Liver (tissue), 3 donors: ENCODE measurements at regions not wholly inside any gene's neighbourhood (a gene's known extent, or its start where the extent isn't known, plus 50 kb on each side); places are given as distances from the start of the nearest gene placed in this dataset.

ENCODE experiments used
- EGR1 ChIP-seq, 2 donors: IDR thresholded peaks; 2 replicates each; pipeline ENCODE4 v1.6.1; 2016 to 2018; ENCODE audit warnings: antibody characterized with exemption in 2 of 2, low read depth in 2 of 2
- HNF4G ChIP-seq: IDR thresholded peaks from 2 replicates; pipeline ENCODE4 v1.6.1; 2016; ENCODE audit warnings: antibody characterized with exemption
- JUND ChIP-seq, 2 donors: IDR thresholded peaks; 2 replicates each; pipeline ENCODE4 v1.6.1; 2016; ENCODE audit warnings: antibody characterized with exemption in 2 of 2
- NR2F2 ChIP-seq: IDR thresholded peaks from 2 replicates; pipeline ENCODE4 v1.6.1; 2016; ENCODE audit warnings: antibody characterized with exemption
- RAD21 ChIP-seq, 2 donors: IDR thresholded peaks; 2 replicates each; pipeline ENCODE4 v1.6.1; 2016; ENCODE audit warnings: antibody characterized with exemption in 2 of 2, mild to moderate bottlenecking in 2 of 2
- SP1 ChIP-seq: IDR thresholded peaks from 2 replicates; pipeline ENCODE4 v1.6.1; 2018; ENCODE audit warnings: antibody characterized with exemption, mild to moderate bottlenecking
- TAF1 ChIP-seq: conservative IDR thresholded peaks from 2 replicates; pipeline ENCODE4 v1.6.1; 2016; ENCODE audit warnings: antibody characterized with exemption, mild to moderate bottlenecking
- YY1 ChIP-seq: IDR thresholded peaks from 2 replicates; pipeline ENCODE4 v1.6.1; 2016; ENCODE audit warnings: antibody characterized with exemption, mild to moderate bottlenecking
- TF ChIP-seq, protein P1 (sequence below): fragments of 150-350 bp; IDR thresholded peaks from 2 replicates; pipeline ENCODE4 v1.5.1; 2017; ENCODE audit warnings: improper control_type of control experiment, low read depth, low read length; ENCODE audit not compliant: missing input control
- TF ChIP-seq, protein P2 (sequence below): IDR thresholded peaks from 2 replicates; pipeline ENCODE4 v1.6.1; 2016; ENCODE audit warnings: antibody characterized with exemption, mild to moderate bottlenecking
- TF ChIP-seq, protein P3 (sequence below): IDR thresholded peaks from 2 replicates; pipeline ENCODE4 v1.6.1; 2016; ENCODE audit warnings: antibody characterized with exemption
- TF ChIP-seq, protein P4 (sequence below): IDR thresholded peaks from 2 replicates; pipeline ENCODE4 v1.6.1; 2016; ENCODE audit warnings: antibody characterized with exemption
- donor health status: healthy.
- donor health status: healthy.

DNA sequence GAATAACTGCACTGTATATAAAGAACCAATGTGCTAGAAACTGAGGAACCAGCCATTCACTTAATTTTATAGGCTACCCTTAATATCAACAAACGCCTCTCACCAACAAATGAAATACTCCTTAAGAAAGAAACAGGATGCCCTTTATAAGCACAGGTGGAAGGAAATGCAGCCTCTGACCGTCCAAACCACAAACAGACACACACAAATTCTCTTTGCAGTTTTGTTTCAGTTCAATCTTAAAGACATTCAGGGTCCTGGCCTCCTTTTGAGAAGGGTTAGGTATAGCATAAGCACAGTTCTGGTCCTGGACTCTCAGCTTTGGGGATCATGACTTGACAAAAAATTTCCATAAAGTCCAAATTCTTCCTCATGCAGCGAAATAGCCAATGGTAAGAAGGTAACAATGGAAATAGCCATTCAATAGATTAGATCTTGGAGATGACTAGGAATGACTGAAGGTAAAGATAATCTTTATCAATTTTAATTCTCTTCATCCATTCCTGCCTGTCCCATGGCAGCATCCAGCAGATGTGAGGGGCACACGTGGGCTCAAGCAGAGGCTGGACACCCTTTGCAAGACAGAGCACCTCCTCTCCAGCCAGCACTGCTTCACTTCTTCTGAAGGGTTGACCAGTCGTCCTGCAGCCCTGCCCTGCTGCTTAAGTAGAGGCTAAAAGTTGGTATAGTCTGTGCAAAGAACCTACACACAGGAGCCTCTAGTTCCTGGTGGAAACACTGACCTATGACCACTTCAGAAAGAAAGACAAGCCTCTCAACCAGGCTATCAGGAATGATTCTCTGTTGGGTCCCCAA lies 123.9 kb downstream of the CD83 start:
- TF ChIP-seq, protein P1, sequence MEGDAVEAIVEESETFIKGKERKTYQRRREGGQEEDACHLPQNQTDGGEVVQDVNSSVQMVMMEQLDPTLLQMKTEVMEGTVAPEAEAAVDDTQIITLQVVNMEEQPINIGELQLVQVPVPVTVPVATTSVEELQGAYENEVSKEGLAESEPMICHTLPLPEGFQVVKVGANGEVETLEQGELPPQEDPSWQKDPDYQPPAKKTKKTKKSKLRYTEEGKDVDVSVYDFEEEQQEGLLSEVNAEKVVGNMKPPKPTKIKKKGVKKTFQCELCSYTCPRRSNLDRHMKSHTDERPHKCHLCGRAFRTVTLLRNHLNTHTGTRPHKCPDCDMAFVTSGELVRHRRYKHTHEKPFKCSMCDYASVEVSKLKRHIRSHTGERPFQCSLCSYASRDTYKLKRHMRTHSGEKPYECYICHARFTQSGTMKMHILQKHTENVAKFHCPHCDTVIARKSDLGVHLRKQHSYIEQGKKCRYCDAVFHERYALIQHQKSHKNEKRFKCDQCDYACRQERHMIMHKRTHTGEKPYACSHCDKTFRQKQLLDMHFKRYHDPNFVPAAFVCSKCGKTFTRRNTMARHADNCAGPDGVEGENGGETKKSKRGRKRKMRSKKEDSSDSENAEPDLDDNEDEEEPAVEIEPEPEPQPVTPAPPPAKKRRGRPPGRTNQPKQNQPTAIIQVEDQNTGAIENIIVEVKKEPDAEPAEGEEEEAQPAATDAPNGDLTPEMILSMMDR = no peak
- TF ChIP-seq NR2F2 (no peak), HNF4G (no peak), SP1 (no peak), TAF1 (no peak), RAD21 (IDR thresholded peaks at IDR 0.05) (no peak), EGR1 (IDR thresholded peaks at IDR 0.05; ENCODE audit: low read depth in 2 of 2) (no peak), JUND (IDR thresholded peaks at IDR 0.05) (no peak), YY1 (no peak)
- TF ChIP-seq, protein P2, sequence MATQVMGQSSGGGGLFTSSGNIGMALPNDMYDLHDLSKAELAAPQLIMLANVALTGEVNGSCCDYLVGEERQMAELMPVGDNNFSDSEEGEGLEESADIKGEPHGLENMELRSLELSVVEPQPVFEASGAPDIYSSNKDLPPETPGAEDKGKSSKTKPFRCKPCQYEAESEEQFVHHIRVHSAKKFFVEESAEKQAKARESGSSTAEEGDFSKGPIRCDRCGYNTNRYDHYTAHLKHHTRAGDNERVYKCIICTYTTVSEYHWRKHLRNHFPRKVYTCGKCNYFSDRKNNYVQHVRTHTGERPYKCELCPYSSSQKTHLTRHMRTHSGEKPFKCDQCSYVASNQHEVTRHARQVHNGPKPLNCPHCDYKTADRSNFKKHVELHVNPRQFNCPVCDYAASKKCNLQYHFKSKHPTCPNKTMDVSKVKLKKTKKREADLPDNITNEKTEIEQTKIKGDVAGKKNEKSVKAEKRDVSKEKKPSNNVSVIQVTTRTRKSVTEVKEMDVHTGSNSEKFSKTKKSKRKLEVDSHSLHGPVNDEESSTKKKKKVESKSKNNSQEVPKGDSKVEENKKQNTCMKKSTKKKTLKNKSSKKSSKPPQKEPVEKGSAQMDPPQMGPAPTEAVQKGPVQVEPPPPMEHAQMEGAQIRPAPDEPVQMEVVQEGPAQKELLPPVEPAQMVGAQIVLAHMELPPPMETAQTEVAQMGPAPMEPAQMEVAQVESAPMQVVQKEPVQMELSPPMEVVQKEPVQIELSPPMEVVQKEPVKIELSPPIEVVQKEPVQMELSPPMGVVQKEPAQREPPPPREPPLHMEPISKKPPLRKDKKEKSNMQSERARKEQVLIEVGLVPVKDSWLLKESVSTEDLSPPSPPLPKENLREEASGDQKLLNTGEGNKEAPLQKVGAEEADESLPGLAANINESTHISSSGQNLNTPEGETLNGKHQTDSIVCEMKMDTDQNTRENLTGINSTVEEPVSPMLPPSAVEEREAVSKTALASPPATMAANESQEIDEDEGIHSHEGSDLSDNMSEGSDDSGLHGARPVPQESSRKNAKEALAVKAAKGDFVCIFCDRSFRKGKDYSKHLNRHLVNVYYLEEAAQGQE = no peak
- TF ChIP-seq, protein P3, sequence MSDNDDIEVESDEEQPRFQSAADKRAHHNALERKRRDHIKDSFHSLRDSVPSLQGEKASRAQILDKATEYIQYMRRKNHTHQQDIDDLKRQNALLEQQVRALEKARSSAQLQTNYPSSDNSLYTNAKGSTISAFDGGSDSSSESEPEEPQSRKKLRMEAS = no peak
- TF ChIP-seq, protein P4, sequence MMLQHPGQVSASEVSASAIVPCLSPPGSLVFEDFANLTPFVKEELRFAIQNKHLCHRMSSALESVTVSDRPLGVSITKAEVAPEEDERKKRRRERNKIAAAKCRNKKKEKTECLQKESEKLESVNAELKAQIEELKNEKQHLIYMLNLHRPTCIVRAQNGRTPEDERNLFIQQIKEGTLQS = no peak
